C4-2B (cell line): ENCODE measurements at regions not wholly inside any gene's neighbourhood (a gene's known extent, or its start where the extent isn't known, plus 50 kb on each side); places are given as distances from the start of the nearest gene placed in this dataset.

Experiments used
- H3K27ac ChIP-seq: fragments of 450-650 bp; 2 replicates; pipeline ENCODE4 v1.5.1; 2017
- ZFX ChIP-seq: fragments of 450-650 bp; IDR thresholded peaks from 2 replicates; pipeline ENCODE4 v1.6.1; 2017
- TF ChIP-seq, protein P1 (sequence below): fragments of 450-650 bp; conservative IDR thresholded peaks from 2 replicates; pipeline ENCODE4 v1.5.1; 2017; ENCODE audit warnings: mild to moderate bottlenecking

- no peak overlapping the region for H3K27ac ChIP-seq
- no peak for TF ChIP-seq ZFX
These were observed 114.3 kb upstream of the PUM3 start for GRCh38 chr9:2958219-2958618.

DNA sequence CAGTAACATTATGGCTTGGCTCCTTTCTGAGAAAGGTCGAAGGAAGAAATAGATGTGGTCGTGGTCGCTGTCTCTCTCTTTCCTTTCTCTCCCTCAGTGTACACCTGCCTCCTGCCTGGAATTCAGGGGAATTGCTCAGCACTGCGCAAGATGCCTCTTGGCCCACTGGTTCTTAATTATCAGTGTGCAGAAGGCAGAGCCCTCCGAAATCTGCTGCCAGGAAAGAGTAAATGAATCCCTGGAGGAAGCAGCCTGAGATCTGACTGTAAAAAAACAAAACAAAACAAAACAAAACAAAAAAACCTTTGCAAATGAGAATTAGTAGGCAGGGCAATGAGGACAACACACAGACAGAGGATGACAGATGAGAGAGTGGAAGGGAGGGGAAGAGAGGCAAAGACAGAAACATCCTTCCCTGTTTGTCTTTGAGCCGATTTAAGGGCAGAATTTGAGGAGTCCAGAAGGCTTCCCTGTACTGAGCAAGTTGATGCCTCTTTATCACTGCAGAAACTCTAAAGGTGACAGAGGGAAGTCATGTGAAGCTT is 113.8 kb upstream of the PUM3 start:
- no peak overlapping the region for H3K27ac ChIP-seq
- TF ChIP-seq, protein P1, sequence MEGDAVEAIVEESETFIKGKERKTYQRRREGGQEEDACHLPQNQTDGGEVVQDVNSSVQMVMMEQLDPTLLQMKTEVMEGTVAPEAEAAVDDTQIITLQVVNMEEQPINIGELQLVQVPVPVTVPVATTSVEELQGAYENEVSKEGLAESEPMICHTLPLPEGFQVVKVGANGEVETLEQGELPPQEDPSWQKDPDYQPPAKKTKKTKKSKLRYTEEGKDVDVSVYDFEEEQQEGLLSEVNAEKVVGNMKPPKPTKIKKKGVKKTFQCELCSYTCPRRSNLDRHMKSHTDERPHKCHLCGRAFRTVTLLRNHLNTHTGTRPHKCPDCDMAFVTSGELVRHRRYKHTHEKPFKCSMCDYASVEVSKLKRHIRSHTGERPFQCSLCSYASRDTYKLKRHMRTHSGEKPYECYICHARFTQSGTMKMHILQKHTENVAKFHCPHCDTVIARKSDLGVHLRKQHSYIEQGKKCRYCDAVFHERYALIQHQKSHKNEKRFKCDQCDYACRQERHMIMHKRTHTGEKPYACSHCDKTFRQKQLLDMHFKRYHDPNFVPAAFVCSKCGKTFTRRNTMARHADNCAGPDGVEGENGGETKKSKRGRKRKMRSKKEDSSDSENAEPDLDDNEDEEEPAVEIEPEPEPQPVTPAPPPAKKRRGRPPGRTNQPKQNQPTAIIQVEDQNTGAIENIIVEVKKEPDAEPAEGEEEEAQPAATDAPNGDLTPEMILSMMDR = no peak
- no peak for TF ChIP-seq ZFX

- TF ChIP-seq, protein P1 = no peak
- TF ChIP-seq ZFX = no peak
- H3K27ac ChIP-seq = no peak overlapping the region
These were observed 111.7 kb upstream of the PUM3 start for GRCh38 chr9:2955575-2955974.

GRCh38 chr9:2939368-2939767 is 95.5 kb upstream of the PUM3 start:
- H3K27ac ChIP-seq = no peak overlapping the region
- TF ChIP-seq, protein P1 = no peak
- no peak for TF ChIP-seq ZFX

GRCh38 chr9:2936221-2936620 is 92.3 kb upstream of the PUM3 start:
- H3K27ac ChIP-seq = no peak overlapping the region
- TF ChIP-seq, protein P1 = no peak
- TF ChIP-seq ZFX = no peak

- TF ChIP-seq ZFX = no peak
- TF ChIP-seq, protein P1 = no peak
- no peak overlapping the region for H3K27ac ChIP-seq
These were observed 91.0 kb upstream of the PUM3 start for GRCh38 chr9:2934883-2935282.

GRCh38 chr9:2934241-2934650 is 90.4 kb upstream of the PUM3 start:
- TF ChIP-seq ZFX = no peak
- TF ChIP-seq, protein P1 = no peak
- H3K27ac ChIP-seq = no peak overlapping the region
